Ishikawa (cell line): ENCODE measurements at regions not wholly inside any gene's neighbourhood (a gene's known extent, or its start where the extent isn't known, plus 50 kb on each side); places are given as distances from the start of the nearest gene placed in this dataset.

ENCODE experiments used
- CEBPB ChIP-seq: IDR thresholded peaks from 2 replicates; pipeline ENCODE4 v1.6.1; 2012
- CREB1 ChIP-seq: IDR thresholded peaks from 2 replicates; pipeline ENCODE4 v1.6.1; 2012; ENCODE audit warnings: low read depth
- EGR1 ChIP-seq: IDR thresholded peaks from 2 replicates; pipeline ENCODE4 v1.6.1; 2012
- EP300 ChIP-seq: IDR thresholded peaks from 2 replicates; pipeline ENCODE4 v1.6.1; 2012; ENCODE audit warnings: borderline replicate concordance
- FOXM1 ChIP-seq: IDR thresholded peaks from 2 replicates; pipeline ENCODE4 v1.6.1; 2012; ENCODE audit warnings: low read depth, borderline replicate concordance
- NFIC ChIP-seq: IDR thresholded peaks from 2 replicates; pipeline ENCODE4 v1.6.1; 2012
- RAD21 ChIP-seq: IDR thresholded peaks from 2 replicates; pipeline ENCODE4 v1.6.1; 2012; ENCODE audit warnings: low read depth
- REST ChIP-seq: IDR thresholded peaks from 2 replicates; pipeline ENCODE4 v1.6.1; 2012; ENCODE audit warnings: low read depth, mild to moderate bottlenecking
- TAF1 ChIP-seq: IDR thresholded peaks from 2 replicates; pipeline ENCODE4 v1.6.1; 2012; ENCODE audit warnings: low read depth, mild to moderate bottlenecking
- TCF12 ChIP-seq: IDR thresholded peaks from 2 replicates; pipeline ENCODE4 v1.6.1; 2012; ENCODE audit warnings: low read depth
- TEAD4 ChIP-seq: IDR thresholded peaks from 2 replicates; pipeline ENCODE4 v1.6.1; 2012
- USF1 ChIP-seq: IDR thresholded peaks from 2 replicates; pipeline ENCODE4 v1.6.1; 2012
- YY1 ChIP-seq: IDR thresholded peaks from 2 replicates; pipeline ENCODE4 v1.6.1; 2012; ENCODE audit warnings: low read depth
- ZBTB7A ChIP-seq: IDR thresholded peaks from 2 replicates; pipeline ENCODE4 v1.6.1; 2012; ENCODE audit warnings: low read depth
- TF ChIP-seq, protein P1 (sequence below): IDR thresholded peaks from 2 replicates; pipeline ENCODE4 v1.6.1; 2012

- TF ChIP-seq YY1 = no peak
- no peak for TF ChIP-seq CREB1
- no peak for TF ChIP-seq REST
- no peak for TF ChIP-seq EP300
- no peak for TF ChIP-seq EGR1
- TF ChIP-seq ZBTB7A = no peak
- no peak for TF ChIP-seq RAD21
These were observed 238.2 kb downstream of the TLE4 start for GRCh38 chr9:79809931-79810330.

- TF ChIP-seq NFIC (no peak), FOXM1 (no peak), RAD21 (no peak), USF1 (no peak), CEBPB (no peak), ZBTB7A (no peak), TEAD4 (no peak), CREB1 (no peak), EP300 (no peak), TCF12 (no peak), REST (no peak), EGR1 (no peak), TAF1 (no peak), YY1 (no peak)
- TF ChIP-seq, protein P1, sequence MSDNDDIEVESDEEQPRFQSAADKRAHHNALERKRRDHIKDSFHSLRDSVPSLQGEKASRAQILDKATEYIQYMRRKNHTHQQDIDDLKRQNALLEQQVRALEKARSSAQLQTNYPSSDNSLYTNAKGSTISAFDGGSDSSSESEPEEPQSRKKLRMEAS = no peak
These were observed 237.6 kb downstream of the TLE4 start for GRCh38 chr9:79809316-79809876.

DNA sequence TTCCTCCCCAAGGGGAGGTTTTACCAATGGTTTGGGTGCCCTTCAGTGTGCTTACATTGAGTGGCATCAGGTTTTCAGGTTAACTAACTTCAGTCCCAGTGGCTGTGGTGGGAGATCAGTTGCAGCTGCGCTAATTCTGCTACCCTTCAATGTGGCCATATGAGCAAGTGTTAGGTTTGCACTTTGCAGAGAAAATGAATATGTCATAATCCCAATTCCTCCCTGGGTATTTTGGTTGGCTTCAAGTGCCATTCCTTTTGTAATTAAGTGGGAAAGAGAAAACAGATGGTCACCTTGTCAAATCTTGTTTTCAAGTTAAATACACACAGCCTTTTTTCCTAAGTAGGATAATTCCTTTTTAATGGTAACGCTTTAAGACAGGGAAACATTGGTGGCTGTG, 236.2 kb downstream of the TLE4 start:
- TF ChIP-seq NFIC = no peak
- TF ChIP-seq RAD21 = no peak
- TF ChIP-seq TEAD4 = no peak
- no peak for TF ChIP-seq CREB1
- TF ChIP-seq TAF1 = no peak
- no peak for TF ChIP-seq CEBPB
- no peak for TF ChIP-seq FOXM1
- no peak for TF ChIP-seq REST
- TF ChIP-seq ZBTB7A = no peak
- no peak for TF ChIP-seq TCF12
- TF ChIP-seq EP300 = no peak
- no peak for TF ChIP-seq USF1
- no peak for TF ChIP-seq EGR1
- TF ChIP-seq, protein P1 = no peak
- TF ChIP-seq YY1 = no peak

DNA sequence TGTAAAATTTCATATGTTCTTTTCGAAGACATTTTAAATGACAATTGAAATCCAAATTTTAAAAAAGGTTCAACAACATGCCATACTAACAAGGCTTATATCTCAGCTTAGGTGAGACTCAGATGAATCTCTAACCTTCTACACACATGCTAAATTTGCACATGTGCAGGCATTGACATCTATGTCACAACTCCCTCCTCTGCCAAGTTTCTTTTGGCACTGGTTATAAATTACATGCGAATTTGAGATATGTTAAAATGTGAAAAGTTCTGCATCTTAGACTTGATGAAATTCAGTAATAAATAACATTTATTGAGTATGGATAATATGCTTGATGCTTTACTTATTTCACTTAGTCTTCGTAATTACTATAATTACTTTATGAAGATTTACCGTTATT, 234.3 kb downstream of the TLE4 start:
- TF ChIP-seq USF1 (no peak), TCF12 (no peak), FOXM1 (no peak), NFIC (no peak), RAD21 (no peak), ZBTB7A (no peak), REST (no peak), CREB1 (no peak), TEAD4 (no peak), TAF1 (no peak), EP300 (no peak), YY1 (no peak), CEBPB (no peak)
- TF ChIP-seq, protein P1 = no peak
